H9 (cell line): ENCODE measurements at regions not wholly inside any gene's neighbourhood (a gene's known extent, or its start where the extent isn't known, plus 50 kb on each side); places are given as distances from the start of the nearest gene placed in this dataset.

ENCODE experiments used
- DNase-seq: peaks from one replicate; pipeline ENCODE4 v3.0.0-alpha.2; 2017
- H2AFZ ChIP-seq: one replicate; pipeline ENCODE4 v1.6.1; 2013; ENCODE audit warnings: mild to moderate bottlenecking, low read length, control low read depth, moderate library complexity
- H2AK5ac ChIP-seq: 2 replicates; pipeline ENCODE4 v1.6.1; 2013; ENCODE audit warnings: low read length, control low read depth, mixed read lengths; ENCODE audit not compliant: insufficient read length
- H2BK120ac ChIP-seq: one replicate; pipeline ENCODE4 v1.6.1; 2013; ENCODE audit warnings: low read depth, mild to moderate bottlenecking, low read length, control low read depth, inconsistent platforms; ENCODE audit not compliant: poor library complexity, severe bottlenecking
- H2BK12ac ChIP-seq: 2 replicates; pipeline ENCODE4 v1.6.1; 2013; ENCODE audit warnings: low read length, control low read depth, mixed read lengths, low read depth; ENCODE audit not compliant: insufficient read length
- H2BK15ac ChIP-seq: 2 replicates; pipeline ENCODE4 v1.6.1; 2013; ENCODE audit warnings: low read depth, low read length, control low read depth
- H2BK20ac ChIP-seq: one replicate; pipeline ENCODE4 v1.6.1; 2013; ENCODE audit warnings: low read depth, mild to moderate bottlenecking, low read length, control low read depth, inconsistent platforms; ENCODE audit not compliant: poor library complexity, severe bottlenecking
- H2BK5ac ChIP-seq: 2 replicates; pipeline ENCODE4 v1.6.1; 2013; ENCODE audit warnings: low read length, control low read depth, mixed read lengths; ENCODE audit not compliant: insufficient read length
- H3K14ac ChIP-seq: 2 replicates; pipeline ENCODE4 v1.6.1; 2013; ENCODE audit warnings: low read length, control low read depth; ENCODE audit not compliant: insufficient read depth
- H3K18ac ChIP-seq: 2 replicates; pipeline ENCODE4 v1.6.1; 2013; ENCODE audit warnings: low read depth, mild to moderate bottlenecking, mixed read lengths, low read length, control low read depth; ENCODE audit not compliant: insufficient read length
- H3K23ac ChIP-seq: 2 replicates; pipeline ENCODE4 v1.6.1; 2013; ENCODE audit warnings: low read length, control low read depth, mixed read lengths, low read depth; ENCODE audit not compliant: insufficient read length
- H3K23me2 ChIP-seq: 2 replicates; pipeline ENCODE4 v1.6.1; 2013; ENCODE audit warnings: low read depth, mild to moderate bottlenecking, mixed read lengths, low read length, control low read depth; ENCODE audit not compliant: insufficient read length, poor library complexity, severe bottlenecking
- H3K27ac ChIP-seq: 2 replicates; pipeline ENCODE4 v1.5.1; 2013; ENCODE audit warnings: low read length, control low read depth, mixed read lengths, low read depth; ENCODE audit not compliant: insufficient read length
- H3K27me3 ChIP-seq: 2 replicates; pipeline ENCODE4 v1.6.1; 2013; ENCODE audit warnings: low read length, control low read depth, inconsistent platforms; ENCODE audit not compliant: insufficient read depth
- H3K4ac ChIP-seq: 2 replicates; pipeline ENCODE4 v1.6.1; 2013; ENCODE audit warnings: low read depth, mild to moderate bottlenecking, control low read depth, inconsistent platforms, low read length, moderate library complexity
- H3K4me1 ChIP-seq: 2 replicates; pipeline ENCODE4 v1.6.1; 2013; ENCODE audit warnings: low read length, control low read depth, inconsistent platforms; ENCODE audit not compliant: insufficient read depth
- H3K4me2 ChIP-seq: 2 replicates; pipeline ENCODE4 v1.6.1; 2013; ENCODE audit warnings: low read length, control low read depth, mixed read lengths; ENCODE audit not compliant: insufficient read length, insufficient read depth
- H3K56ac ChIP-seq: 2 replicates; pipeline ENCODE4 v1.6.1; 2013; ENCODE audit warnings: low read depth, mild to moderate bottlenecking, mixed read lengths, low read length, control low read depth; ENCODE audit not compliant: insufficient read length
- H3K79me1 ChIP-seq: 2 replicates; pipeline ENCODE4 v1.6.1; 2013; ENCODE audit warnings: low read depth, mild to moderate bottlenecking, moderate library complexity, low read length, control low read depth, inconsistent platforms; ENCODE audit not compliant: insufficient read depth, poor library complexity, severe bottlenecking
- H3K79me2 ChIP-seq: 2 replicates; pipeline ENCODE4 v1.6.1; 2013; ENCODE audit warnings: low read length, control low read depth, inconsistent platforms; ENCODE audit not compliant: insufficient read depth
- H3K9ac ChIP-seq: 2 replicates; pipeline ENCODE4 v1.6.1; 2013; ENCODE audit warnings: low read length, control low read depth, mixed read lengths; ENCODE audit not compliant: insufficient read length; ENCODE audit errors: extremely low read depth
- H3K9me3 ChIP-seq: one replicate; pipeline ENCODE4 v1.6.1; 2013; ENCODE audit warnings: low read depth, low read length, inconsistent platforms; ENCODE audit not compliant: control insufficient read depth
- H3T11ph ChIP-seq: one replicate; pipeline ENCODE4 v1.6.1; 2013; ENCODE audit warnings: mild to moderate bottlenecking, low read length, control low read depth, inconsistent platforms
- H4K20me1 ChIP-seq: one replicate; pipeline ENCODE4 v1.6.1; 2013; ENCODE audit not compliant: control insufficient read depth, insufficient read length, insufficient read depth
- H4K5ac ChIP-seq: 2 replicates; pipeline ENCODE4 v1.6.1; 2013; ENCODE audit warnings: low read depth, mild to moderate bottlenecking, mixed read lengths, low read length, control low read depth; ENCODE audit not compliant: insufficient read length
- H4K8ac ChIP-seq: replicated peaks from 2 replicates; pipeline ENCODE4 v1.6.1; 2013; ENCODE audit warnings: low read length, control low read depth, mixed read lengths, low read depth; ENCODE audit not compliant: insufficient read length
- H4K91ac ChIP-seq: 2 replicates; pipeline ENCODE4 v1.6.1; 2013; ENCODE audit warnings: low read depth, mild to moderate bottlenecking, moderate library complexity, mixed read lengths, low read length, control low read depth; ENCODE audit not compliant: insufficient read length
- H3K27ac Mint-ChIP-seq, 3 experiments: 2 replicates in 2 of 3; 3 replicates in 1 of 3; pipeline ENCODE4 v1.8.0; 2020 to 2021; ENCODE audit warnings: mixed read lengths in 3 of 3, mild to moderate bottlenecking in 1 of 3, moderate library complexity in 1 of 3
- H3K27me3 Mint-ChIP-seq: 2 replicates; pipeline ENCODE4 v1.8.0; 2021; ENCODE audit warnings: low read depth, mild to moderate bottlenecking, moderate library complexity, mixed read lengths
- H3K36me3 Mint-ChIP-seq, 3 experiments: 2 replicates in 2 of 3; 3 replicates in 1 of 3; pipeline ENCODE4 v1.8.0; 2020 to 2021; ENCODE audit warnings: low read depth in 3 of 3, mixed read lengths in 3 of 3; ENCODE audit not compliant: insufficient read depth in 1 of 3
- H3K4me1 Mint-ChIP-seq, 2 experiments: 2 replicates each; pipeline ENCODE4 v1.8.0; 2020; ENCODE audit warnings: mixed read lengths in 2 of 2
- H3K4me3 Mint-ChIP-seq, 2 experiments: 2 replicates in 1 of 2; 3 replicates in 1 of 2; pipeline ENCODE4 v1.8.0; 2020 to 2021; ENCODE audit warnings: mild to moderate bottlenecking in 2 of 2, mixed read lengths in 2 of 2, moderate library complexity in 1 of 2
- H3K9me3 Mint-ChIP-seq, 2 experiments: 2 replicates in 1 of 2; 3 replicates in 1 of 2; pipeline ENCODE4 v1.8.0; 2020; ENCODE audit warnings: mild to moderate bottlenecking in 2 of 2, mixed read lengths in 2 of 2, moderate library complexity in 1 of 2
- CTCF ChIP-seq: fragments of 200-600 bp; sonication (generic); conservative IDR thresholded peaks from 3 replicates; pipeline ENCODE4 v1.8.0; 2021; ENCODE audit warnings: antibody characterized with exemption, mild to moderate bottlenecking
- WGBS: extraction: QIAGEN DNeasy Blood & Tissue Kit; methylation state at CpG from one replicate; pipeline ENCODE4 v1.1.7; 2013; ENCODE audit warnings: missing lambda C conversion rate, low lambda C conversion rate, mixed read lengths; ENCODE audit not compliant: insufficient read length; ENCODE audit errors: extremely low coverage; 5-methylcytosine and 5-hydroxymethylcytosine counted together

- no peak overlapping the region for H4K5ac ChIP-seq
- no peak overlapping the region for H2BK12ac ChIP-seq
- no peaks in the 10 kb centered on the region for H3K23me2 ChIP-seq
- H3K56ac ChIP-seq = no peak overlapping the region
- H3K4me1 ChIP-seq = no peaks in the 10 kb centered on the region
- no peak overlapping the region for H3K27ac Mint-ChIP-seq
- H3K9me3 ChIP-seq = no peaks in the 10 kb centered on the region
- no peak overlapping the region for H2BK15ac ChIP-seq
- H3K27me3 Mint-ChIP-seq = no peaks in the 10 kb centered on the region
- TF ChIP-seq CTCF = no peak
- no peaks in the 10 kb centered on the region for H4K20me1 ChIP-seq
- H3K9ac ChIP-seq = no peak overlapping the region
- H3K79me2 ChIP-seq = no peaks in the 10 kb centered on the region
- no peak overlapping the region for H2BK120ac ChIP-seq
- no peak overlapping the region for H3T11ph ChIP-seq
- no peak overlapping the region for H4K91ac ChIP-seq
- H2AFZ ChIP-seq = no peak overlapping the region
- H3K9me3 Mint-ChIP-seq = no peaks in the 10 kb centered on the region
- peaks cover 19 to 22% of the 10 kb centered on the region in 2 experiments for H3K4me1 Mint-ChIP-seq
- no peak overlapping the region for H4K8ac ChIP-seq
- H3K23ac ChIP-seq = no peak overlapping the region
- H3K4me3 Mint-ChIP-seq = no peak overlapping the region
- no peak overlapping the region for H2BK20ac ChIP-seq
- no peak overlapping the region for H2BK5ac ChIP-seq
- no peak for DNase-seq
- H3K4ac ChIP-seq = no peak overlapping the region
- H3K79me1 ChIP-seq = no peaks in the 10 kb centered on the region
- no peak overlapping the region for H3K4me2 ChIP-seq
- no peak overlapping the region for H2AK5ac ChIP-seq
- WGBS = no CpG with 5 or more reads among the region's 3 CpGs
- H3K14ac ChIP-seq = no peak overlapping the region
- H3K27ac ChIP-seq = no peak overlapping the region
- H3K36me3 Mint-ChIP-seq = no peaks in the 10 kb centered on the region
- no peak overlapping the region for H3K18ac ChIP-seq
- H3K27me3 ChIP-seq = no peaks in the 10 kb centered on the region
Observed at GRCh38 chr1:100793659-100794058, 74.1 kb downstream of the VCAM1 start.
